ENCODE measurements at regions not wholly inside any gene's neighbourhood (a gene's known extent, or its start where the extent isn't known, plus 50 kb on each side); places are given as distances from the start of the nearest gene placed in this dataset.

- TF ChIP-seq YY1 (IDR thresholded peaks at IDR 0.05; ENCODE audit: insufficient read depth, insufficient read length) (no peak), ZNF274 (IDR thresholded peaks at IDR 0.05; ENCODE audit: low read depth, low read length) (no peak)
Observed at GRCh38 chr17:34725725-34726124, 146.3 kb downstream of the TMEM132E start.
